Osteocyte (in vitro differentiated cells): ENCODE measurements at regions not wholly inside any gene's neighbourhood (a gene's known extent, or its start where the extent isn't known, plus 50 kb on each side); places are given as distances from the start of the nearest gene placed in this dataset.

ENCODE experiments used
- DNase-seq: peaks from one replicate; pipeline ENCODE4 v3.0.0; 2021; ENCODE audit warnings: mixed read lengths; ENCODE audit not compliant: unreplicated experiment; ENCODE audit errors: extremely low spot score
- H3K27ac Mint-ChIP-seq: one replicate; pipeline ENCODE4 v1.8.0; 2021; ENCODE audit warnings: mild to moderate bottlenecking, mixed read lengths; ENCODE audit not compliant: unreplicated experiment
- H3K27me3 Mint-ChIP-seq: one replicate; pipeline ENCODE4 v1.8.0; 2021; ENCODE audit warnings: mixed read lengths; ENCODE audit not compliant: unreplicated experiment
- H3K36me3 Mint-ChIP-seq: one replicate; pipeline ENCODE4 v1.8.0; 2021; ENCODE audit warnings: mixed read lengths; ENCODE audit not compliant: unreplicated experiment
- H3K4me1 Mint-ChIP-seq: one replicate; pipeline ENCODE4 v1.8.0; 2021; ENCODE audit warnings: mixed read lengths; ENCODE audit not compliant: unreplicated experiment
- H3K4me3 Mint-ChIP-seq: one replicate; pipeline ENCODE4 v1.8.0; 2021; ENCODE audit warnings: mild to moderate bottlenecking, moderate library complexity, mixed read lengths; ENCODE audit not compliant: unreplicated experiment
- H3K9me3 Mint-ChIP-seq: one replicate; pipeline ENCODE4 v1.8.0; 2021; ENCODE audit warnings: mixed read lengths; ENCODE audit not compliant: unreplicated experiment
- CTCF ChIP-seq: fragments of 200-600 bp; sonication (generic); IDR thresholded peaks from 2 replicates; pipeline ENCODE4 v1.5.0; 2021; ENCODE audit warnings: antibody characterized with exemption, mild to moderate bottlenecking, moderate library complexity

DNA sequence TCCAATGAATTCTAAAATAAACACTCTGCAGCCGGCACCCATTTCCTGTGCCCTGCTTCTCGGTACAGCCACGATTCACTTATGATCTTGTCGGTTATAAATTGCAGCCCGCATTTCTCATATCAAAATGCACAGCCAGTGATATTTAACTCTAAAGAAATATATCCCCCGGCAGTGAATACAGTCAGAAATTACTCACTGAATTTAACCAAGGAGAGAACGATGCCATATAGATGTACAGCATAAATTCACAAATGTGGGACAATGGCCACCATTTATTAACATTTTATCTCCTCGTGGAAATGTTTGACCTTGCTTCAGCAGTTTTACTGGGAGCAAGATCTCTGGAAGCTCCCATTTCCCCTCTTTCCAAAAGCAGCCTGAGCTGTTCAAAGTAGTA is 1517.8 kb downstream of the BRD1 start:
- Mint-ChIP-seq H3K4me1 (peaks cover 21% of the 10 kb centered on the region), H3K27me3 (peaks cover 3% of the 10 kb centered on the region), H3K4me3 (no peak overlapping the region), H3K36me3 (no peaks in the 10 kb centered on the region), H3K9me3 (peaks cover 8% of the 10 kb centered on the region), H3K27ac (peak overlapping the region; percentile 72)
- no peak for DNase-seq
- no peak for TF ChIP-seq CTCF

GRCh38 chr22:48309115-48309705 is 1518.5 kb downstream of the BRD1 start:
- H3K27ac Mint-ChIP-seq = peak overlapping the region; percentile 72
- H3K4me3 Mint-ChIP-seq = peak overlapping the region; percentile 2
- DNase-seq = no peak
- H3K27me3 Mint-ChIP-seq = peaks cover 3% of the 10 kb centered on the region
- peaks cover 8% of the 10 kb centered on the region for H3K9me3 Mint-ChIP-seq
- no peaks in the 10 kb centered on the region for H3K36me3 Mint-ChIP-seq
- no peak for TF ChIP-seq CTCF
- peaks cover 23% of the 10 kb centered on the region for H3K4me1 Mint-ChIP-seq

DNA sequence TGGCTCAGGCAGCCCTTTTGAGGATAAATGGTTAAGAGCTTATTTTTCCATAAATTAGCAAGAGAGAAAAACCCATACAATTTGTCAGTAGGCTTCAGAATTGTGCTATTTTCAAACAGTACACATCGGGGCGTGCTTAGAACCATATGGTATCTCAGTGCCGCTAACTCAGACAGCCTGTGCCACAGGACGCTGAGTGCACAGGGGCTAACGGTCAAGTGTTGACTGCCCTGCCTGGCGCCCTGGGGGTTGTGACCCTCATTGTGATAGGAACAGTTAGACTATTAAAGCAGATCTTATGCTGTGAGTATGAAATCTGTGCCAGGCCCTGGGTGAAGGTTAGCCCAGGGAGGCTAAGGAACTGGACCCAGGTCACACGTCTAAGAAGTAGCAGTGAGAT is 1519.7 kb downstream of the BRD1 start:
- Mint-ChIP-seq H3K4me1 (peaks cover 18% of the 10 kb centered on the region), H3K27me3 (no peaks in the 10 kb centered on the region), H3K27ac (no peak overlapping the region), H3K36me3 (no peaks in the 10 kb centered on the region), H3K9me3 (peaks cover 8% of the 10 kb centered on the region), H3K4me3 (no peak overlapping the region)
- no peak for TF ChIP-seq CTCF
- no peak for DNase-seq

GRCh38 chr22:48306785-48307510 is 1520.7 kb downstream of the BRD1 start:
- Mint-ChIP-seq H3K4me3 (no peak overlapping the region), H3K27ac (no peak overlapping the region), H3K9me3 (peaks cover 4% of the 10 kb centered on the region), H3K4me1 (peaks cover 18% of the 10 kb centered on the region), H3K36me3 (no peaks in the 10 kb centered on the region), H3K27me3 (no peaks in the 10 kb centered on the region)
- no peak for DNase-seq
- no peak for TF ChIP-seq CTCF

- H3K27me3 Mint-ChIP-seq = peaks cover 4% of the 10 kb centered on the region
- H3K36me3 Mint-ChIP-seq = no peaks in the 10 kb centered on the region
- no peak overlapping the region for H3K4me3 Mint-ChIP-seq
- no peak for TF ChIP-seq CTCF
- DNase-seq = no peak
- no peaks in the 10 kb centered on the region for H3K9me3 Mint-ChIP-seq
- H3K27ac Mint-ChIP-seq = no peak overlapping the region
- H3K4me1 Mint-ChIP-seq = peaks cover 18% of the 10 kb centered on the region
These were observed 1521.4 kb downstream of the BRD1 start for GRCh38 chr22:48306284-48306683.
